B cell (primary cell): ENCODE measurements at regions not wholly inside any gene's neighbourhood (a gene's known extent, or its start where the extent isn't known, plus 50 kb on each side); places are given as distances from the start of the nearest gene placed in this dataset.

Source experiments
- ATAC-seq: fragments of 200-7000 bp; cut with Tn5 transposase; one replicate; pipeline ENCODE4 v1.10.0; 2021; ENCODE audit warnings: low read depth, mild to moderate bottlenecking, moderate number of reproducible peaks, moderate library complexity
- CTCF ChIA-PET: fragments of 350-600 bp; sonication (Branson Sonifier 250); formaldehyde crosslinking; loops from one replicate; lab custom pipeline; 2021; ENCODE audit warnings: antibody characterized with exemption, inconsistent platforms; lab: Charles Lee
- POLR2A ChIA-PET: fragments of 350-600 bp; sonication (Branson Sonifier 250); formaldehyde crosslinking; loops from one replicate; lab custom pipeline; 2021; ENCODE audit warnings: antibody characterized with exemption; lab: Charles Lee
- DNase-seq: peaks from one replicate; pipeline ENCODE4 v3.0.0; 2013
- H2AFZ ChIP-seq: 2 replicates; pipeline ENCODE4 v1.6.1; 2012; ENCODE audit warnings: mild to moderate bottlenecking, low read depth, low read length; ENCODE audit not compliant: insufficient read depth, poor library complexity, severe bottlenecking
- H3K27ac ChIP-seq, 2 donors: 1 replicate in 1 of 2; 2 replicates in 1 of 2; pipeline ENCODE4 v1.5.1; 2012 to 2013; ENCODE audit warnings: low read length in 2 of 2, mild to moderate bottlenecking in 2 of 2, moderate library complexity in 1 of 2
- H3K27me3 ChIP-seq, 4 experiments: fragments of 200-600 bp in 1 of 4; sonication (generic) in 1 of 4; replicated peaks in 1 of 4; 1 replicate in 2 of 4; 2 replicates in 2 of 4; pipeline versions ENCODE4 v1.6.1 to v1.7.0; 2013 to 2016; ENCODE audit warnings: low read length in 3 of 4, mild to moderate bottlenecking in 2 of 4, mixed read lengths in 1 of 4, moderate library complexity in 1 of 4; ENCODE audit not compliant: insufficient read depth in 4 of 4, control insufficient read depth in 3 of 4; ENCODE audit errors: control extremely low read depth in 1 of 4
- H3K36me3 ChIP-seq, 2 experiments: replicated peaks in 1 of 2; 1 replicate in 1 of 2; 2 replicates in 1 of 2; pipeline versions ENCODE4 v1.6.1 to v1.7.1; 2013; ENCODE audit warnings: low read length in 1 of 2; ENCODE audit not compliant: insufficient read depth in 2 of 2, control insufficient read depth in 1 of 2; ENCODE audit errors: control extremely low read depth in 1 of 2, extremely low read depth in 1 of 2
- H3K4me1 ChIP-seq, 2 donors: fragments of 200-600 bp in 1 of 2; sonication (generic) in 1 of 2; 1 replicate in 1 of 2; 2 replicates in 1 of 2; pipeline versions ENCODE4 v1.5.1 to v1.6.1; 2013 to 2017; ENCODE audit warnings: low read length in 2 of 2; ENCODE audit not compliant: control insufficient read depth in 2 of 2, insufficient read depth in 2 of 2
- H3K4me2 ChIP-seq: replicated peaks from 2 replicates; pipeline ENCODE3; 2012; ENCODE audit warnings: mild to moderate bottlenecking, low read depth, low read length; ENCODE audit not compliant: poor library complexity, severe bottlenecking
- H3K4me3 ChIP-seq, 5 experiments: fragments of 200-600 bp in 1 of 5; sonication (generic) in 1 of 5; 1 replicate in 3 of 5; 2 replicates in 2 of 5; pipeline versions ENCODE4 v1.5.1 to v1.7.0; 2011 to 2016; ENCODE audit warnings: low read length in 4 of 5, mild to moderate bottlenecking in 4 of 5, low read depth in 2 of 5, control low read depth in 1 of 5, moderate library complexity in 1 of 5; ENCODE audit not compliant: insufficient read depth in 1 of 5; ENCODE audit errors: control extremely low read depth in 1 of 5, extremely low read depth in 1 of 5
- H3K79me2 ChIP-seq: fragments of 200-600 bp; sonication (generic); one replicate; pipeline ENCODE4 v1.6.0; 2016; ENCODE audit warnings: low read length; ENCODE audit not compliant: control insufficient read depth, insufficient read depth
- H3K9ac ChIP-seq: fragments of 200-600 bp; sonication (generic); 2 replicates; pipeline ENCODE4 v1.6.1; 2017; ENCODE audit warnings: mild to moderate bottlenecking, low read length, moderate library complexity
- H3K9me3 ChIP-seq, 3 donors: one replicate each; pipeline versions ENCODE4 v1.6.1 to v1.7.1; 2013; ENCODE audit warnings: low read length in 2 of 3; ENCODE audit not compliant: control insufficient read depth in 2 of 3, insufficient read depth in 1 of 3; ENCODE audit errors: control extremely low read depth in 1 of 3
- H4K20me1 ChIP-seq: 2 replicates; pipeline ENCODE4 v1.6.0; 2012; ENCODE audit warnings: mild to moderate bottlenecking, low read length; ENCODE audit not compliant: insufficient read depth, control insufficient read depth, poor library complexity, severe bottlenecking
- H3K27ac Mint-ChIP-seq: one replicate; pipeline ENCODE4 v1.8.0; 2021; ENCODE audit warnings: mixed read lengths
- H3K27me3 Mint-ChIP-seq: one replicate; pipeline ENCODE4 v1.8.0; 2021; ENCODE audit warnings: mixed read lengths
- H3K4me1 Mint-ChIP-seq: one replicate; pipeline ENCODE4 v1.8.0; 2021; ENCODE audit warnings: mixed read lengths
- H3K4me3 Mint-ChIP-seq: one replicate; pipeline ENCODE4 v1.8.0; 2021; ENCODE audit warnings: mixed read lengths
- H3K9me3 Mint-ChIP-seq: one replicate; pipeline ENCODE4 v1.8.0; 2022; ENCODE audit warnings: mixed read lengths; ENCODE audit not compliant: insufficient read depth
- CTCF ChIP-seq: fragments of 200-600 bp; IDR thresholded peaks from one replicate; pipeline ENCODE4 v1.8.0; 2022; ENCODE audit warnings: antibody characterized with exemption, mild to moderate bottlenecking
- EZH2 ChIP-seq: IDR thresholded peaks from 2 replicates; pipeline ENCODE4 v1.6.1; 2012; ENCODE audit warnings: borderline replicate concordance, low read depth, mild to moderate bottlenecking, moderate library complexity, low read length; ENCODE audit not compliant: insufficient read depth, poor library complexity, severe bottlenecking
- WGBS: methylation state at CpG from one replicate; pipeline ENCODE4 v1.1.5; 2013; ENCODE audit warnings: missing lambda C conversion rate; ENCODE audit not compliant: insufficient coverage; 5-methylcytosine and 5-hydroxymethylcytosine counted together
- intact Hi-C: fragments of 100-400 bp; cut with micrococcal nuclease; formaldehyde crosslinking; loops from one replicate; pipeline ENCODE4 v1.10.0; 2022

- H3K27me3 Mint-ChIP-seq: peaks cover 3% of the 10 kb centered on the region
- peaks cover 0 to under 1% of the 10 kb centered on the region in 2 donors for H3K4me1 ChIP-seq
- CTCF ChIA-PET: no interaction called here
Observed at GRCh38 chr10:7029672-7030071, 381.2 kb downstream of the SFMBT2 start.

GRCh38 chr10:7028809-7029166, 382.0 kb downstream of the SFMBT2 start:
- intact Hi-C loops: no loop called here
- no peaks in the 10 kb centered on the region for H3K36me3 ChIP-seq
- no peaks in the 10 kb centered on the region for H3K9me3 ChIP-seq
- WGBS: 82% methylated on average over 1 of the region's 1 CpG
- H3K4me1 ChIP-seq: no peaks in the 10 kb centered on the region
- DNase-seq (no peak), ATAC-seq (no peak)
- Mint-ChIP-seq H3K27ac (no peak overlapping the region), H3K4me3 (no peak overlapping the region), H3K9me3 (no peaks in the 10 kb centered on the region), H3K4me1 (no peaks in the 10 kb centered on the region), H3K27me3 (peaks cover 3% of the 10 kb centered on the region)
- ChIA-PET CTCF (no interaction called here), POLR2A (no interaction called here)
- no peaks in the 10 kb centered on the region for H3K79me2 ChIP-seq
- H4K20me1 ChIP-seq: no peaks in the 10 kb centered on the region
- H3K27ac ChIP-seq: no peak overlapping the region
- H3K9ac ChIP-seq: no peak overlapping the region
- no peak overlapping the region for H2AFZ ChIP-seq
- H3K4me2 ChIP-seq: no peak overlapping the region
- no peak for TF ChIP-seq EZH2
- no peak for TF ChIP-seq CTCF
- no peak overlapping the region for H3K4me3 ChIP-seq
- H3K27me3 ChIP-seq: no peaks in the 10 kb centered on the region

More at GRCh38 chr10:7029672-7030071, 381.2 kb downstream of the SFMBT2 start:
- H3K4me1 Mint-ChIP-seq: peaks cover 4% of the 10 kb centered on the region
- Histone ChIP-seq H3K4me3 (no peak overlapping the region), H3K27me3 (no peaks in the 10 kb centered on the region), H3K9me3 (no peaks in the 10 kb centered on the region), H3K36me3 (no peaks in the 10 kb centered on the region), H3K9ac (no peak overlapping the region), H3K27ac (no peak overlapping the region), H3K4me2 (no peak overlapping the region), H4K20me1 (no peaks in the 10 kb centered on the region), H2AFZ (no peak overlapping the region), H3K79me2 (no peaks in the 10 kb centered on the region)
- intact Hi-C loops: no loop called here
- POLR2A ChIA-PET: no interaction called here
- ATAC-seq (no peak), DNase-seq (no peak)
- no peaks in the 10 kb centered on the region for H3K9me3 Mint-ChIP-seq
- WGBS: no CpG with 5 or more reads among the region's 1 CpG
- no peak overlapping the region for H3K27ac Mint-ChIP-seq
- no peak overlapping the region for H3K4me3 Mint-ChIP-seq
- TF ChIP-seq CTCF (no peak), EZH2 (no peak)
